Gastrocnemius medialis (tissue), 4 donors: ENCODE measurements at regions not wholly inside any gene's neighbourhood (a gene's known extent, or its start where the extent isn't known, plus 50 kb on each side); places are given as distances from the start of the nearest gene placed in this dataset.
A peak's percentile ranks its signal among the peaks of the same experiment; 100 is the strongest.

Experiments
- ATAC-seq, 2 donors: fragments of 150-250 bp; one replicate each; pipeline ENCODE4 v1.9.1; 2016
- DNase-seq, 2 donors: peaks; one replicate each; pipeline ENCODE4 v3.0.0-alpha.2; 2019
- H3K27ac ChIP-seq, 4 donors: fragments of 200-600 bp; sonication (generic); 1 replicate in 1 of 4; 2 replicates in 3 of 4; pipeline ENCODE4 v1.5.1; 2016 to 2018; ENCODE audit warnings: mild to moderate bottlenecking in 2 of 4, moderate library complexity in 1 of 4
- H3K27me3 ChIP-seq, 3 donors: fragments of 200-600 bp; sonication (generic) in 2 of 3; 1 replicate in 1 of 3; 2 replicates in 2 of 3; pipeline versions ENCODE4 v1.5.1 to v1.6.0; 2016 to 2019; ENCODE audit warnings: mild to moderate bottlenecking in 1 of 3, moderate library complexity in 1 of 3
- H3K36me3 ChIP-seq, 2 donors: fragments of 200-600 bp; sonication (generic) in 1 of 2; one replicate each; pipeline ENCODE4 v1.5.1; 2017 to 2018
- H3K4me1 ChIP-seq, 2 donors: fragments of 200-600 bp; sonication (generic) in 1 of 2; one replicate each; pipeline ENCODE4 v1.5.1; 2016 to 2017; ENCODE audit warnings: mild to moderate bottlenecking in 2 of 2
- H3K4me3 ChIP-seq, 4 donors: fragments of 200-600 bp; sonication (generic) in 3 of 4; 1 replicate in 1 of 4; 2 replicates in 3 of 4; pipeline ENCODE4 v1.5.1; 2016 to 2019; ENCODE audit warnings: mild to moderate bottlenecking in 2 of 4
- H3K9me3 ChIP-seq, 3 donors: fragments of 200-600 bp; sonication (generic) in 2 of 3; 1 replicate in 1 of 3; 2 replicates in 2 of 3; pipeline ENCODE4 v1.5.1; 2016 to 2019
- POLR2A ChIP-seq, 2 donors: fragments of 450-650 bp; IDR thresholded peaks; one replicate each; pipeline ENCODE4 v1.6.1; 2017; ENCODE audit warnings: antibody characterized with exemption in 2 of 2, mild to moderate bottlenecking in 2 of 2, moderate library complexity in 2 of 2
- in situ Hi-C, 4 donors: fragments of 200-750 bp; cut with MboI; loops; one replicate each; pipeline versions ENCODE4 v1.15.0 to v1.8.0; 2017; ENCODE audit warnings: low sequenced_read_pairs in 4 of 4
- intact Hi-C: fragments of 100-400 bp; cut with DNase I; formaldehyde crosslinking; loops from one replicate; pipeline ENCODE4 v1.15.1; 2023; ENCODE audit warnings: low total_unique reads
- TF ChIP-seq, protein P1 (sequence below), 5 experiments: fragments of 450-650 bp in 3 of 5; fragments of 200-600 bp in 2 of 5; sonication (generic) in 2 of 5; IDR thresholded peaks in 4 of 5; conservative IDR thresholded peaks in 1 of 5; 1 replicate in 4 of 5; 2 replicates in 1 of 5; pipeline ENCODE4 v1.5.1; 2016 to 2019; ENCODE audit warnings: antibody characterized with exemption in 5 of 5, mild to moderate bottlenecking in 3 of 5, moderate library complexity in 3 of 5

DNA sequence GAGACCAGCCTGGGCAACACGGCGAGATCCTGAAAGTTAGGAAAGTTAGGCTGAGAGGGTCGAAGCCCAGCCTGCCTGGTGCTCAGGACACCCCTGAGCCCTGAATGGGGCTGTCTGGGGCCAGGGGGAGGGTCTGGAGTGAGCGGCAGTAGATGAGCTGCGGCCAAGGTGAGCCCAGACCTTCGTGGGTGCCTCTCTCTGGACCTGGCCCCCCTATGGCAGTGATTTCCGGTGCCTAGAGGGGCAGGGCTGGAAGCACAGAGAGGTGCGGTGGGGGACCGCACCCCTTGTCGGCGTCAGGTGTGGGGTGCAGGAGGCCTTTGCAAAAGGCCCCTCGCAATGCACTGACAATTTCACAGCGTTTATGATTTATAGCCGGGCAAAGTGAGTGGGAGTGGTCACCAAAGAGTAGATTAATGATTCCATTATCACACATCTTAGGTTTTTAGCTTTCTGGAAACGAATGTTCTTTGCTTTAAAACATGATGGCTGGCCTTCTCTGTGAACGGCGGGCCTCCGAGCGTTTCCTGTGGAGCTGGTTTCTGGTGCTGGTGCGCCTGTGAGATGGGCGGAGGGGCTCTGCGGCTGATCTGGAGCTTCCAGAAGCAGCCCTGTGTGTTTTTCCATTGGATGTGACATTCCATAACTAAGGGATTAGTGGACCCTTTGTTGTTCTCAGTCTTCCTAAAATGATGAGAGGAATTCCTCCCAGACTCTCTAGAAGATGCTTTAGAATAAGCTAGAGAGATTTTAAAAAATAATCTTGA, 171.0 kb upstream of the ZNF32 start:
- Histone ChIP-seq H3K36me3 (no peaks in the 10 kb centered on the region), H3K9me3 (no peaks in the 10 kb centered on the region), H3K4me3 (no peak overlapping the region), H3K27me3 (no peaks in the 10 kb centered on the region), H3K27ac (no peak overlapping the region), H3K4me1 (peaks cover 0 to 18% of the 10 kb centered on the region in 2 donors)
- no peak for ATAC-seq
- DNase-seq = no peak
- in situ Hi-C loops (no loop called here), intact Hi-C loops (loop anchor here (10.0 kb wide), 1 partner anchor 565 kb away; the partner anchor contains the start of gene CXCL12)
- TF ChIP-seq, protein P1, sequence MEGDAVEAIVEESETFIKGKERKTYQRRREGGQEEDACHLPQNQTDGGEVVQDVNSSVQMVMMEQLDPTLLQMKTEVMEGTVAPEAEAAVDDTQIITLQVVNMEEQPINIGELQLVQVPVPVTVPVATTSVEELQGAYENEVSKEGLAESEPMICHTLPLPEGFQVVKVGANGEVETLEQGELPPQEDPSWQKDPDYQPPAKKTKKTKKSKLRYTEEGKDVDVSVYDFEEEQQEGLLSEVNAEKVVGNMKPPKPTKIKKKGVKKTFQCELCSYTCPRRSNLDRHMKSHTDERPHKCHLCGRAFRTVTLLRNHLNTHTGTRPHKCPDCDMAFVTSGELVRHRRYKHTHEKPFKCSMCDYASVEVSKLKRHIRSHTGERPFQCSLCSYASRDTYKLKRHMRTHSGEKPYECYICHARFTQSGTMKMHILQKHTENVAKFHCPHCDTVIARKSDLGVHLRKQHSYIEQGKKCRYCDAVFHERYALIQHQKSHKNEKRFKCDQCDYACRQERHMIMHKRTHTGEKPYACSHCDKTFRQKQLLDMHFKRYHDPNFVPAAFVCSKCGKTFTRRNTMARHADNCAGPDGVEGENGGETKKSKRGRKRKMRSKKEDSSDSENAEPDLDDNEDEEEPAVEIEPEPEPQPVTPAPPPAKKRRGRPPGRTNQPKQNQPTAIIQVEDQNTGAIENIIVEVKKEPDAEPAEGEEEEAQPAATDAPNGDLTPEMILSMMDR (IDR thresholded peaks at IDR 0.05 in 4 of 5, conservative IDR thresholded peaks at IDR 0.05 in 1 of 5) = no peak
- TF ChIP-seq POLR2A (IDR thresholded peaks at IDR 0.05) = no peak

DNA sequence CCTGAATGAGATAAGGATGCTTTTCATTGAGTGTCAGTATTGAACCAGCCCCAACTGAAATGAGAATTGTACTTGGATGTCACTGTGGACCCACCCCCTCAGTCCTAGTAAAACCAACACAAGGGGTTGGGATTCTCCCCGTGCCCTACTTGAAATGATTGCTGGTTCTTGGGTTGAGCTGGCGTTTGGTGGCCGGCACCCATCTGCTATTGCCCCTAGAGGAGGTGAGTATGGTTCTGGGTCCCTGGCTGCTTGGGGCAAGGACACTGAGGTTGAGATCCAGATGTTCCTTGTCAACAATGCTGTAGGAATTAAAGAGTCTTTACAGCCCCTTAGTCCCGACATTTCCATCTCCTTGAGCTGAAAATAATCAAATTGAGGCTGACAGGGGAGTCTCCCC, 170.0 kb upstream of the ZNF32 start:
- Histone ChIP-seq H3K9me3 (no peaks in the 10 kb centered on the region), H3K27me3 (no peaks in the 10 kb centered on the region), H3K4me1 (peaks cover 0 to 9% of the 10 kb centered on the region in 2 donors), H3K4me3 (no peak overlapping the region), H3K27ac (no peak overlapping the region), H3K36me3 (no peaks in the 10 kb centered on the region)
- in situ Hi-C loops = no loop called here
- TF ChIP-seq, protein P1 (IDR thresholded peaks at IDR 0.05 in 4 of 5, conservative IDR thresholded peaks at IDR 0.05 in 1 of 5) = no peak
- TF ChIP-seq POLR2A (IDR thresholded peaks at IDR 0.05) = no peak
- ATAC-seq (no peak), DNase-seq (no peak)
- intact Hi-C loops = loop anchor here (10.0 kb wide), 1 partner anchor 566 kb away; the partner anchor contains the start of gene CXCL12

DNA sequence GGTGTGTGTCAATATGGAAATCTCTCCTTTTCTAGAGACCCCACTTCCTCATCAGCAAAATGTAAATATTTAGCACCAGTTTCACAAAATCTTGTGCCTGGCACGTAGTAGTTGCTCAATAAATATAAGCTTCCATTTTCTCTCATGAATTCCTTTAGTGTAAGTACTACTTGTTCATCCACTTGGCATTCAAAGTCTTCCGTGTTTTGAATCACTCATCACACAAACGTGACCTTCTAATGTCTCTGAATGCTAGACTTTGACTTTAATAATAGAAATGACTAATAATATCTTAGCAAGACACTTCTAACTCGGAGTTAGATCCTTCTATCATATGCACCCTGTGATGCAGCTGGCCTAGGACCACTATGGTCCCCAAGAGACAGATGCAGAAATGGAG, 168.7 kb upstream of the ZNF32 start:
- no peaks in the 10 kb centered on the region for H3K36me3 ChIP-seq
- no peaks in the 10 kb centered on the region for H3K27me3 ChIP-seq
- intact Hi-C loops = loop anchor here (10.0 kb wide), 1 partner anchor 567 kb away; the partner anchor contains the start of gene CXCL12
- DNase-seq (no peak), ATAC-seq (no peak)
- peak overlapping the region; percentile 35 to 55 (median 49) for H3K27ac ChIP-seq
- H3K9me3 ChIP-seq = no peaks in the 10 kb centered on the region
- H3K4me1 ChIP-seq = peaks cover 0 to 4% of the 10 kb centered on the region in 2 donors
- H3K4me3 ChIP-seq = no peak overlapping the region
- no peak for TF ChIP-seq POLR2A (IDR thresholded peaks at IDR 0.05)
- TF ChIP-seq, protein P1 (IDR thresholded peaks at IDR 0.05 in 4 of 5, conservative IDR thresholded peaks at IDR 0.05 in 1 of 5) = no peak
- in situ Hi-C loops = no loop called here

DNA sequence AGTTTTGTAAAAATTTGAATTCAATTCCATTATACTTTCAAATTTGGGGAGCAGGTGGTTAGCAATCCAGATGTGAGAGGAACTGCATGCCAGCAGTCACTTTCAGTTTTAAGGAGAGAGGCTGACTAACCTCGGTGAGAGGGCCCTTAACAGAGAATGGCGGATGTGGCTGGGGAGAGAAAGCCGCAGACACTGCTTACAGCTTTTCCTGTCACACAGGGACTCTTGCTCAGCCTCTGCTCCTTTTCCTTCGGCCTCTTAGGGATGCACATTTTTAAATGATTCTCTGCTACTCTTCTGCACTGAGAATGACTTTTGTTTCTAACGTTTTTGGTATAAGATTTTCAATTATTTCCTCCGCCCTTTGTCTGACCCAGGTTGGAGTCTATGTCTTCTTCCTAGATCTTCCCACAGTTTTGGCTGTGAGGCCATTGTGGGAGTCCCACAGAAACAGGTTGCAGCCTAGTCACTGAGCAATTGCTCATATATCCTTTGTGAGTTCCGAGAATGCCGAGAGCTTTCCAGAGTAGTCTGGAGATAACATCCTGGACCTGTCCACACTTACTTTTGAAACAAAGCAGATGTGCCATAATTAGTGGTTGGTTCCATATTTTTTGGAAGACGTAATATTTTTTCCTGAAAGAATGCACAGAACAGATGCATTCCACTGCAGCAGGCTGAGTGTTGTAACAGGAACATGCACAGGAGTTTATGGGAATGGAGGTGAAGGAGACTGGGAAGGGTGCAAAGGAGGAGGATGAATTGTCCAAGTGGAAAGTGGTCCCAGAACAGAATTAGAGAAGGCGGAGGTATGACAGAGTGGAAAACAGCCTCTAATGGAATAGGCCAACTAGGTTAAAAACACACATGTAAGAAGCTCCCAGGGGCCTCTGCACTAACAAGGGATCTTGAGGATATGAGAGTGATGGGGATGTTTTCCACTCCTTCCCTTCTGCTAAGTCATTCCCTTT, 168.0 kb upstream of the ZNF32 start:
- Histone ChIP-seq H3K9me3 (no peaks in the 10 kb centered on the region), H3K4me3 (no peak overlapping the region), H3K27me3 (no peaks in the 10 kb centered on the region), H3K36me3 (no peaks in the 10 kb centered on the region), H3K27ac (peak overlapping the region; percentile 35 to 55 (median 49)), H3K4me1 (peaks cover 0 to 4% of the 10 kb centered on the region in 2 donors)
- DNase-seq (no peak), ATAC-seq (peak; percentile 58 to 60)
- intact Hi-C loops = loop anchor here (10.0 kb wide), 1 partner anchor 568 kb away; the partner anchor contains the start of gene CXCL12
- TF ChIP-seq, protein P1 (IDR thresholded peaks at IDR 0.05 in 4 of 5, conservative IDR thresholded peaks at IDR 0.05 in 1 of 5) = no peak
- no peak for TF ChIP-seq POLR2A (IDR thresholded peaks at IDR 0.05)
- in situ Hi-C loops = no loop called here
